Epithelial cell of esophagus (primary cell): ENCODE measurements at regions not wholly inside any gene's neighbourhood (a gene's known extent, or its start where the extent isn't known, plus 50 kb on each side); places are given as distances from the start of the nearest gene placed in this dataset.
A peak's percentile ranks its signal among the peaks of the same experiment; 100 is the strongest.

Source experiments
- DNase-seq: peaks from one replicate; pipeline ENCODE4 v3.0.0; 2010; ENCODE audit warnings: low read depth
- H3K4me3 ChIP-seq: 2 replicates; pipeline ENCODE4 v1.5.1; 2011; ENCODE audit warnings: mild to moderate bottlenecking, low read length, control low read depth
- CTCF ChIP-seq: IDR thresholded peaks from 2 replicates; pipeline ENCODE4 v1.5.1; 2011; ENCODE audit warnings: low read depth, mild to moderate bottlenecking, low read length, control low read depth, inconsistent platforms; ENCODE audit not compliant: insufficient read depth; ENCODE audit errors: missing control alignments

- DNase-seq = no peak
- no peak for TF ChIP-seq CTCF
- H3K4me3 ChIP-seq = no peak overlapping the region
These were observed 154.5 kb upstream of the KLF14 start for GRCh38 chr7:130888468-130888867.

DNA sequence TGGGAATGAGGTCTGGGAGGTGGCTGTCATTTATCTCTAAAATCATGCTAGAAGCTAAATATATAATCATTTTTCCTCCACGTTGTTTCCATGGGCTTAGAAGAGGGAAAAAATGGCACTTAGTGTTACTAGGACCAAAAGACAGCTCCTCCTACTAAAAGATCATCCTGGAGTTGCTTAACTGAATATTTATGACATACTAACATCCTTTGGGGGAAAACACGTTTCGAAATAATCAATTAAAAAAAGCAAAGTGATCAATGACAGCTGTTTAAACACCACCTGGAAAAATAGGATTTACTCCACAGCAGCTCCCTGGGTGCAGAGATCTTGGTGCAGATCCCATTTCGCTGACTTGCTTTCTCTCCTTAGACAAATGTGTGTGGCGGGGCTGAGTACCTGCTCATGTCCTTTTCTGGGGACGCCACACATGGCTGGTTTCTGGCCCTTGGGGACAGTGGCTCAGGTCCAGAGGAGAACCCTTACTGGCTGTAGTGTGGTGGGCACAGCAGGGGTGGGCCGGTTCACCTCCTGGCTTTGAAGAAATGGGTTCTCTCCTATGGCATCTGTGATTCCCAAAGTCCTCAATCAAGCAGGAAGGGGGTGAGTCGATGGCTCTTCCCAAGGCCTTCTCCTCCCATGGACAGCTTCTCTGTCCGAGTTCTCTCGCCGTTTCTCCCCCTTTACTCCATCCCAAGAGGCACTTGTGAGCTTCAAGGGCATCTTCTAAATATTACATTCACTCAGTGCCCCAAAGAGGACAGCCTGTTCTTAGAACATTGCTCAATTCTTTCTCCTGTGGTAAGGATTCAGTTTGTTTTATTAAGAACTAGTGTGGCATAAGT, 156.4 kb upstream of the KLF14 start:
- DNase-seq = no peak
- H3K4me3 ChIP-seq = no peak overlapping the region
- TF ChIP-seq CTCF = no peak

DNA sequence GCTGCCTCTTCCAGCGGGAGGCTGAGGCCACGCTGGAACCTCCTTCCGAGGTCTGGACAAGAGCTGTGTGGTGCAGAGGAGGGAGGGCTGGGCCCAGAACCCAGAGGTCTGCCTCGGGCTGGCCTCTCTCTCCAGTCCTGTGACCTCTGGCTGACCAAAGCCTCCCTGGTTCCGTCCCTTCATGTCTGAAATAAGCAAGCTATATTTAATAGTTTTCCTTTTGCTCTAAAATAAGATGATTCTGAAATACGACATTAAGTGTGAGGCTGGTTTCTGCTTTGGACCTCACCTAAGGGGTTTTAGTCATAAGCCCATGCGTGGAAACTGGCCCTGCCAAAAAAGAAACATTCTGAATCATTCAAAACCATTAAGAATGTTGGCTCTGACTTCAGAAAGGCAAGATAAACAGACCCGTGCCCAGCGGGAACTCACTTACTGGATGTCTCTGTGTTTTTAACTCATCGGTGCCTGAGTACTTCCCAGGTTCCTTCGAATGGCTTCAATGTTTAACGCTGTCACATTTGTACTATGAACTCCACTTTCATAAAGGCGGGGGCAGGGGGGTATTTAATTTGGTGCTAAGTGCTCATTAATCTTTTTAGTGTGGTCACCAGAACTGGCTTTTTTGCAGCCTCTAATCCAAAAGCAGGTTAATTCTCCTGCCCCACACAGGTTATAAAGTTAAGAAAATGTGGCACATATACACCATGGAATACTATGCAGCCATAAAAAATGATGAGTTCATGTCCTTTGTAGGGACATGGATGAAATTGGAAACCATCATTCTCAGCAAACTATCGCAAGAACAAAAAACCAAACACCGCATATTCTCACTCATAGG, 157.5 kb upstream of the KLF14 start:
- no peak overlapping the region for H3K4me3 ChIP-seq
- peak; percentile 90 for DNase-seq
- TF ChIP-seq CTCF = no peak

- DNase-seq = peak; percentile 50
- H3K4me3 ChIP-seq = no peak overlapping the region
- no peak for TF ChIP-seq CTCF
These were observed 159.5 kb upstream of the KLF14 start for GRCh38 chr7:130893441-130893894.

GRCh38 chr7:130894146-130894908, 160.3 kb upstream of the KLF14 start:
- no peak overlapping the region for H3K4me3 ChIP-seq
- DNase-seq = no peak

More at GRCh38 chr7:130894146-130894908, 160.3 kb upstream of the KLF14 start:
- no peak for TF ChIP-seq CTCF
